ENCODE measurements at regions not wholly inside any gene's neighbourhood (a gene's known extent, or its start where the extent isn't known, plus 50 kb on each side); places are given as distances from the start of the nearest gene placed in this dataset.

DNA sequence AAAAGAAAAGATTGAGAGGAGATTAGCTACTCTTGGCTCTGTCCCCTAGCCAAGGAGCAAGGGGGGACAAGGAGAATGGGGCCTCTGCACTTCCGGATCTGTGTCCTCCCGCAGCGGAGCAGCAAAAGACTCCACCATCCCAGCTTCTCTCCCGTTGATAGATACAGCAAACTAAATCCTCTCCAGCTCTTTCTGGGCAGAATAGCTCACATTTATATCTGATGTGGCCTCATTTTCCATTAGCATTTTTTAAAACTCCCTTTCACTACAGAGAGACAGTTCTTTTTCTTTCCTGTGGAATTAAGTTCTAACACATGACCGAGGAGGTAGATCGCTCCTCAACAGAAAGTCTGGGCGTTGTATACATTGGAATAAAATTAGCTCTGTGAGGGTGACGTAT lies 260.9 kb upstream of the SOX4 start:
- no peak for TF ChIP-seq CTCF (conservative IDR thresholded peaks at IDR 0.05; ENCODE audit: low read depth, low read length)
- no peak for TF ChIP-seq EZH2 (IDR thresholded peaks at IDR 0.05; ENCODE audit: low read length, unreplicated experiment)
